Immature natural killer cell (primary cell): ENCODE measurements at regions not wholly inside any gene's neighbourhood (a gene's known extent, or its start where the extent isn't known, plus 50 kb on each side); places are given as distances from the start of the nearest gene placed in this dataset.

Experiments used
- DNase-seq, 3 donors: peaks; one replicate each; pipeline ENCODE4 v3.0.0; 2022; ENCODE audit warnings: mixed read lengths in 1 of 3
- H3K27ac Mint-ChIP-seq, 6 donors: one replicate each; pipeline ENCODE4 v1.8.0; 2020; ENCODE audit warnings: mixed read lengths in 6 of 6, mild to moderate bottlenecking in 5 of 6, inconsistent platforms in 4 of 6, moderate library complexity in 3 of 6
- H3K27me3 Mint-ChIP-seq, 3 donors: one replicate each; pipeline ENCODE4 v1.8.0; 2020 to 2021; ENCODE audit warnings: low read depth in 3 of 3, mild to moderate bottlenecking in 3 of 3, mixed read lengths in 3 of 3, moderate library complexity in 3 of 3, inconsistent platforms in 1 of 3
- H3K36me3 Mint-ChIP-seq, 3 donors: one replicate each; pipeline ENCODE4 v1.8.0; 2020; ENCODE audit warnings: mixed read lengths in 3 of 3, inconsistent platforms in 2 of 3, mild to moderate bottlenecking in 2 of 3
- H3K4me1 Mint-ChIP-seq, 2 donors: one replicate each; pipeline ENCODE4 v1.8.0; 2020; ENCODE audit warnings: inconsistent platforms in 2 of 2, mild to moderate bottlenecking in 2 of 2, mixed read lengths in 2 of 2, moderate library complexity in 1 of 2
- H3K4me3 Mint-ChIP-seq, 5 donors: one replicate each; pipeline ENCODE4 v1.8.0; 2020; ENCODE audit warnings: mild to moderate bottlenecking in 5 of 5, mixed read lengths in 5 of 5, inconsistent platforms in 3 of 5, moderate library complexity in 3 of 5
- H3K9me3 Mint-ChIP-seq, 6 donors: one replicate each; pipeline ENCODE4 v1.8.0; 2020; ENCODE audit warnings: mild to moderate bottlenecking in 6 of 6, mixed read lengths in 6 of 6, inconsistent platforms in 4 of 6, moderate library complexity in 3 of 6

DNA sequence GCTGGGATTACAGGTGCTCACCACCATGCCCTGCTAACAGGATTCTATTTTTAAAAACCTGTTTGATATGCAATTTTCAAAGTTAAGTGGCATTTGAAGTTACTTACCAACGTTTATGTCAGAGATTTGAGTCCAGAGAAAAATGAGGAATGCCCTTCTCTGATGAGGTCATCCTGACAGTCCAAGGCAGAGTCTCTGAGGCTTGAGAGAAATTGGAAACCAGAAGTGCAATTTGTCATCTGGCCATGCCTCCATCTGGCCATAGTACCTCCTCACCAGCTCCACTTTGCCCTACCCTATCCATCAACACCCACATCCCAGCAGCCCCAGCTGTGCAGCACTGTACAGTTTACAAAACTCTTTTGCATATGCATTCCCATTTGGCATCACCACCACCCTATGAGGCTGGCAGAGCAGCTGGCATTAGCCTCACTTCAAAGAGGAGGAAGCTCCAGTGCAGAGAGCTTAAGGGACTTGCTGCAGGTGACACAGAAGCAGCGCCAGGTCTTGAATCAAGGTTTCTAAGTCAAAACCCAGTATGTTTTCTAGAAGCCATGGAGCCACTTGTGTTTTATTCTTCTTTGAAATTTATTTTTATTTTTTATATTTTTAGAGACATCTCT lies 54.5 kb upstream of the PDZD8 start:
- peaks cover 4 to 13% (median 6%) of the 10 kb centered on the region in 3 donors for H3K27me3 Mint-ChIP-seq
- DNase-seq, result no peak
- no peak overlapping the region for H3K27ac Mint-ChIP-seq
- H3K9me3 Mint-ChIP-seq, result no peaks in the 10 kb centered on the region
- H3K4me1 Mint-ChIP-seq, result peaks cover 0 to 13% of the 10 kb centered on the region in 2 donors
- no peak overlapping the region for H3K4me3 Mint-ChIP-seq
- no peaks in the 10 kb centered on the region for H3K36me3 Mint-ChIP-seq

DNA sequence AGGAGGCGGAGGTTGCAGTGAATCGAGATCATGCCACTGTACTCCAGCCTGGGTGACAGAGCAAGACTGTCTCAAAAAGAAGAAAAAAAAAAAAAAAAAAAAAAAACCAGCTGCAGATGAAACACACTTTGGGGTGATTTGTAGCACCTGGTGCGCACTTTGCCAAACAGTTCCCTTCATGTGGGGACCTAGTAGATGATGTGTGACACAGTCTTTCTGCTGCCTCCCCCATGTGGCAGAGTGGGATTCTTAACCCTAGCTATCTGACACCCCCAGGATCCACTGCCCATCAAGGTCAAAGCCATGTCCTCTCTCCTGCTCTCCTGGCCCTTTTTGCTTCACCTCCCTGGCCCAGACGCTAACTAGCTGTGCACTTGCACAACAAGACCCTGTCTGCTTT lies 52.1 kb upstream of the PDZD8 start:
- Mint-ChIP-seq H3K27me3 (peaks cover 0 to 12% (median 2%) of the 10 kb centered on the region in 3 donors), H3K27ac (no peak overlapping the region)

DNA sequence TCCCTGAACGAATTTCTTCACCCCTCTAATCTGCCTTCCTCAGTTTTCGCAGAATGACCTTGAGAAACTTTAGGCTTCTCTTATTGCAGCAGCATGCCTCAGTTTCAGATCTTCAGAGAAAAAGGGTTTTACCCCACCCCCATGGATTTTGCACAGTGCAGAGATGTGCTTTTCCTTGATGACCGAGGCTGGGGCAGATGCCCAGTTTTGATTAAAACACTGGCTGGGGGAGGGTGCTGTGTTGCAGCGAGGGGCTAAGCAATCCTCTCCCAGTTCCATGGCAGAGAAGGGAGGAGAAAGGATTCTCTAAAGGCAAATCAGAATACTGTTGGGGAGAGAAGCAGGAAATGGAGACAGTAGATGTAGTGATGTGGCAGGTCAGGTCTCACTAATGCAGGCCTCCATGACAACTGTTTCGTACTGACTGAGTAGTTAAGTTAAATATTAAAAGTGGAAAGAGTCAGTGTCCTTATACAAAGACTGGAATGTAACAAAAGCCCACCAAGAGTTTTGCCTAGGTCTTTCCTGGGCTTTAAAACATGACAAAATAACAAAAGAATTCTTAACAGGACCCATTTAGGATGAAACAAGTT lies 50.8 kb upstream of the PDZD8 start:
- H3K36me3 Mint-ChIP-seq, result no peaks in the 10 kb centered on the region
- no peak overlapping the region for H3K27ac Mint-ChIP-seq
- H3K9me3 Mint-ChIP-seq, result peaks cover 0 to 1% (median 0%) of the 10 kb centered on the region in 6 donors
- H3K27me3 Mint-ChIP-seq, result peaks cover 3 to 7% (median 5%) of the 10 kb centered on the region in 3 donors
- H3K4me3 Mint-ChIP-seq, result no peak overlapping the region
- no peaks in the 10 kb centered on the region for H3K4me1 Mint-ChIP-seq
- no peak for DNase-seq

More for the DNA sequence above, 52.1 kb upstream of the PDZD8 start:
- Mint-ChIP-seq H3K4me1 (no peaks in the 10 kb centered on the region), H3K9me3 (no peaks in the 10 kb centered on the region), H3K4me3 (no peak overlapping the region), H3K36me3 (no peaks in the 10 kb centered on the region)
- no peak for DNase-seq

DNA sequence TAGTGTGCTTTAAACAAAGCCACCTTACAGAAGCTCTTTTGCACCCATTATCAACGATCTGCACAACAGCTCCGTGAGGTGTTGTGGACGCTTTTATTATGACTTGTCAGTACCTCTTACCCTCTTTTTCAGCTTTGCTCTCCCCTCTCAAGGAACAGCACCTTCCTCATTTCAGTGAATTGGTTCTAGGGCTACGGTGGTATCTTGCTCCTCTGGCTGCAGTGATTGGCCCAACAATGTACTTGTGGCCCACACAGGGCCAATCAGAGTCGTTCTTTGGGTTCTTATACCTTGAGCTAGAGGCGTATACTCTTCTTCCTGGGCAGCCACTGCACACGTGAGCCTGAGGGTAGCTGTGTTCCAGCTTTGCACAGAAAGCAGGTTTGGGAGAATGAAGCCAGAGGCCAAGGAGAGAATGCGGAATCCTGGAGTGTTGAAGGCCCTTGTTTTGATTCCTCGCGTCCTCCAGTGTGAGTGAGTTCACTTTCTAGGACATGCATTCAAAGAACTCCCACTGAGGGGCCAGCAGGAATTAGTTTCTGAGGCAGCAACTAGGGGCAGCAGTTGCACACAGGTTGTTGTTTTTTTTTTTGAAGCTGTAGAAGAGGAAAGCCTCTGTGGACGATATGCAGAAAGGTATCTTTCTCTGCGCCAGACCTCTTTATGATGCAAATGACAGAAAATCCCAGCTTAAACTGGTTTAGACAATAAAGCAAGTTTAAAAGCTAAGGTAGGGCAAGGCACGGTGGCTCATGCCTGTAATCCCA lies 49.8 kb upstream of the PDZD8 start:
- H3K4me1 Mint-ChIP-seq, result no peaks in the 10 kb centered on the region
- no peak overlapping the region for H3K27ac Mint-ChIP-seq
- peaks cover 4 to 6% (median 5%) of the 10 kb centered on the region in 3 donors for H3K27me3 Mint-ChIP-seq
- H3K9me3 Mint-ChIP-seq, result peaks cover 0 to 1% (median 0%) of the 10 kb centered on the region in 6 donors
- DNase-seq, result no peak
- no peaks in the 10 kb centered on the region for H3K36me3 Mint-ChIP-seq
- no peak overlapping the region for H3K4me3 Mint-ChIP-seq
